ENCODE measurements at regions not wholly inside any gene's neighbourhood (a gene's known extent, or its start where the extent isn't known, plus 50 kb on each side); places are given as distances from the start of the nearest gene placed in this dataset.

DNA sequence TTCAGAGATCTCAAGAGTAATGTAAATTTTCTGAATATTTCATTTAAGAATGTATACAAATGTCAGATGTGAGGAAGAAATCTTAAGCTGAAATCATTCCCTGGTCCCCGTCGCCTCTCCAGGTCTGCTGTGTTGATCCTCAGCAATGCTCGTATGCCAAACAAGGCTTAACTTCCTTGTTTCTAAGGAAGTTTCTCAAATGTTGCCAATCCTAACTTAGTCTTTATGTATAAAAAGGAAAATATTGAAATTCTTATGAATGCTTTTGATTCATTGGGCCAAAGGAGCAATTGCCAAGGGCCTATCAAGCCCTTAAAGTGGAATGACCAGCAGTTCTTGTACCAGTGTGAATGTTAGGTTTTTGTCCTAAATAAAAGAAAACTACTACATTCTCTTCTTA, 507.7 kb upstream of the SEMA6D start:
- H3K4me1 Mint-ChIP-seq = no peaks in the 10 kb centered on the region
- peaks cover 0 to 1% of the 10 kb centered on the region in 2 donors for H3K27me3 Mint-ChIP-seq
- no peaks in the 10 kb centered on the region for H3K36me3 ChIP-seq (ENCODE audit: insufficient read depth, low read length)
- H3K4me3 ChIP-seq (ENCODE audit: low read length in 2 of 2) = no peak overlapping the region
- no peaks in the 10 kb centered on the region for H3K9me3 ChIP-seq (ENCODE audit: control insufficient read depth in 1 of 2, low read length in 2 of 2)
- no peaks in the 10 kb centered on the region for H3K27me3 ChIP-seq (ENCODE audit: insufficient read depth, low read length)
- H3K36me3 Mint-ChIP-seq = no peaks in the 10 kb centered on the region
- intact Hi-C loops (cut with micrococcal nuclease) = no loop called here
- no peak overlapping the region for H3K27ac Mint-ChIP-seq
- ChIA-PET POLR2A (ENCODE audit: partially characterized antibody) (no interaction called here), CTCF (ENCODE audit: partially characterized antibody) (no interaction called here)
- DNase-seq = no peak
- H3K9me3 Mint-ChIP-seq = peaks cover 0 to 3% (median 0%) of the 10 kb centered on the region in 8 donors
- H3K4me3 Mint-ChIP-seq = no peak overlapping the region
- H3K27ac ChIP-seq (ENCODE audit: low read depth, low read length) = no peak overlapping the region
- no peaks in the 10 kb centered on the region for H3K4me1 ChIP-seq (ENCODE audit: insufficient read depth, low read length)

DNA sequence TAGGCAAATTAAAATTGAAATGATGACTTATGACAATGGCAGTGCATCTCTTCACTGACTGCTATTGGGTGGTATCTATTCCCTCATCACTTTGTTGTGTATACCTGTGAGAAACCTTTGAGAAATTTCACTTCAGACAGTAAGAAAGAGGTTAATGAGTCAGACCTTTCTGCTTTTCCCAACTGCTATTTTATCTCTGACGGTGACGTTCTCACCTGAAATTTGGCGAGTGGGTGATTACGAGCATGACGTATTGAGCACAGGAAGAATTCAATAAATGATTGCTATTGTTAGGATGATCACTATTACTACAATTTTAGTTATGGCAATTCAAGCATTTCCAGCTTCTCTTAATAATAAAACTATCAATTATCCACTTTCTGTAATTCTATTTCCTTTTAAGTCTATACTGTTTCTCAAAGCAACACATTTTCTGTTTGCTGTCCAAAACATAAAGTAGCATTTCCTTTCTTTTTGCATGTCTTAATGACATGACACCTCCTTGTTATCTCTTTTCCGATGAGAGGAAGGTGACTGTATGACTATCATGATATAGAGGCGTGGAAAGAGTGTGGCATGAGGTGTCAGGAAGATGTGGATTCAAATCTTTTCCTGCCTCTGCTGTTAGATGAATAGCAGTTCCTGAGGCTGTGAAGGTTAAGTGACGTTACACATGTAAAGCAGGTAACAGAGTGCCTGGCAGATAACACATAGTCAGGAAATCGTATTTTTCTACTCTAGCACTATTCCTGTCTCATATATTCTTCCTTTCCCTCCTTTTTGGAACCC, 504.9 kb upstream of the SEMA6D start:
- no peak overlapping the region for H3K27ac ChIP-seq (ENCODE audit: low read depth, low read length)
- peaks cover 0 to 4% (median 0%) of the 10 kb centered on the region in 8 donors for H3K9me3 Mint-ChIP-seq
- ChIA-PET CTCF (ENCODE audit: partially characterized antibody) (no interaction called here), POLR2A (ENCODE audit: partially characterized antibody) (no interaction called here)
- H3K27me3 ChIP-seq (ENCODE audit: insufficient read depth, low read length) = no peaks in the 10 kb centered on the region
- peaks cover 0 to 1% of the 10 kb centered on the region in 2 donors for H3K27me3 Mint-ChIP-seq
- no peaks in the 10 kb centered on the region for H3K4me1 Mint-ChIP-seq
- H3K4me3 Mint-ChIP-seq = no peak overlapping the region
- no peak overlapping the region for H3K4me3 ChIP-seq (ENCODE audit: low read length in 2 of 2)
- H3K9me3 ChIP-seq (ENCODE audit: control insufficient read depth in 1 of 2, low read length in 2 of 2) = no peaks in the 10 kb centered on the region
- H3K4me1 ChIP-seq (ENCODE audit: insufficient read depth, low read length) = no peaks in the 10 kb centered on the region
- no peak for DNase-seq
- H3K36me3 ChIP-seq (ENCODE audit: insufficient read depth, low read length) = no peaks in the 10 kb centered on the region
- H3K27ac Mint-ChIP-seq = no peak overlapping the region
- H3K36me3 Mint-ChIP-seq = no peaks in the 10 kb centered on the region
- intact Hi-C loops (cut with micrococcal nuclease) = no loop called here

GRCh38 chr15:47213883-47214282, 503.4 kb upstream of the SEMA6D start:
- Histone ChIP-seq H3K4me1 (ENCODE audit: insufficient read depth, low read length) (no peaks in the 10 kb centered on the region), H3K27ac (ENCODE audit: low read depth, low read length) (no peak overlapping the region), H3K36me3 (ENCODE audit: insufficient read depth, low read length) (no peaks in the 10 kb centered on the region), H3K9me3 (ENCODE audit: control insufficient read depth in 1 of 2, low read length in 2 of 2) (no peaks in the 10 kb centered on the region), H3K4me3 (ENCODE audit: low read length in 2 of 2) (no peak overlapping the region), H3K27me3 (ENCODE audit: insufficient read depth, low read length) (no peaks in the 10 kb centered on the region)
- no peak for DNase-seq
- Mint-ChIP-seq H3K36me3 (no peaks in the 10 kb centered on the region), H3K9me3 (peaks cover 0 to 4% (median 1%) of the 10 kb centered on the region in 8 donors), H3K27ac (no peak overlapping the region), H3K27me3 (peaks cover 0 to 1% of the 10 kb centered on the region in 2 donors), H3K4me3 (no peak overlapping the region), H3K4me1 (no peaks in the 10 kb centered on the region)
- ChIA-PET POLR2A (ENCODE audit: partially characterized antibody) (no interaction called here), CTCF (ENCODE audit: partially characterized antibody) (no interaction called here)
- intact Hi-C loops (cut with micrococcal nuclease) = no loop called here

DNA sequence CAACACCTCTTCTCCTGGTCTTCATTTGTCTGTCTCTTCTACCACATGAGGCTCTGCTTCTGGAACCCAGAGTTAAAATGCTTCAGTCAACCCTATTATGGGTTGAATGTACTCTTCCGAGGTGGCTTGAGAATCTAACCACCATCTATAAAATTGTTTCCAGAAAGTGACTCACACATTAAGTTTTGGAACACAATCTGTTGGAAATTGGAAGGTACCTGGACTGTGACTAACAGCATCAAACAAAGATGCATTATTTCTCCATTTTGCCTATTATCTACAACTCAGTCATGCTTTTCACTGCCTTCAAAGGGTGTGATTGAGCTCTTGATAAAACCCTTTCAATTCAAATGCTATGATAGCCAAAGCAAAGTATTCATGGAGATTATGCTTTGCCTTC, 499.0 kb upstream of the SEMA6D start:
- H3K4me1 ChIP-seq (ENCODE audit: insufficient read depth, low read length) = no peaks in the 10 kb centered on the region
- H3K4me1 Mint-ChIP-seq = no peaks in the 10 kb centered on the region
- no peaks in the 10 kb centered on the region for H3K27me3 ChIP-seq (ENCODE audit: insufficient read depth, low read length)
- DNase-seq = no peak
- no peak overlapping the region for H3K4me3 ChIP-seq (ENCODE audit: low read length in 2 of 2)
- H3K27ac ChIP-seq (ENCODE audit: low read depth, low read length) = no peak overlapping the region
- no peaks in the 10 kb centered on the region for H3K36me3 Mint-ChIP-seq
- peaks cover 0 to 7% (median 0%) of the 10 kb centered on the region in 8 donors for H3K9me3 Mint-ChIP-seq
- intact Hi-C loops (cut with micrococcal nuclease) = no loop called here
- no peaks in the 10 kb centered on the region for H3K36me3 ChIP-seq (ENCODE audit: insufficient read depth, low read length)
- CTCF ChIA-PET (ENCODE audit: partially characterized antibody) = no interaction called here
- H3K9me3 ChIP-seq (ENCODE audit: control insufficient read depth in 1 of 2, low read length in 2 of 2) = no peaks in the 10 kb centered on the region
- H3K27ac Mint-ChIP-seq = no peak overlapping the region
- H3K27me3 Mint-ChIP-seq = no peaks in the 10 kb centered on the region
- POLR2A ChIA-PET (ENCODE audit: partially characterized antibody) = no interaction called here
- no peak overlapping the region for H3K4me3 Mint-ChIP-seq

DNA sequence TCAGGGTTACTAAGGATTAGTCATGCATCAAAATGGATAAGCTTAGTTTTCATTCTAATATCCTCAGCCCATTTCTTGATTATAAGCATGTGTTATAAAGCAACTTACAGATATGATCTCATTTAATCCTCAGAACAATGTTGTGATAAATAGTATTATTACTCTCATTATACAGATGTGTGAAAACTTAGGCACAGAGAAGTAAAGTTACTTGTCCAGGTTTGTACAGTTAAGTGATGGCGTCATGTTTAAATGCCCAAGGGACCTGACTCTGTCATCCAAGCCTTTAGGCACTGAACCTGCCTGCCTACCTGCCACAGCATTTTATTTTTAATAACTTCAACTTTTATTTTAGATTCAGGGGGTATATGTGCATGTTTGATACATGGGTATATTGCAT, 472.9 kb upstream of the SEMA6D start:
- CTCF ChIA-PET (ENCODE audit: partially characterized antibody) = no interaction called here
- DNase-seq = no peak
- no peaks in the 10 kb centered on the region for H3K4me1 Mint-ChIP-seq
- no peaks in the 10 kb centered on the region for H3K27me3 Mint-ChIP-seq
- H3K27ac Mint-ChIP-seq = no peak overlapping the region
- Histone ChIP-seq H3K4me1 (ENCODE audit: insufficient read depth, low read length) (no peaks in the 10 kb centered on the region), H3K4me3 (ENCODE audit: low read length in 2 of 2) (no peak overlapping the region), H3K36me3 (ENCODE audit: insufficient read depth, low read length) (no peaks in the 10 kb centered on the region), H3K9me3 (ENCODE audit: control insufficient read depth in 1 of 2, low read length in 2 of 2) (no peaks in the 10 kb centered on the region), H3K27ac (ENCODE audit: low read depth, low read length) (no peak overlapping the region), H3K27me3 (ENCODE audit: insufficient read depth, low read length) (no peaks in the 10 kb centered on the region)
- H3K9me3 Mint-ChIP-seq = peaks cover 0 to 6% (median 2%) of the 10 kb centered on the region in 8 donors
- no peak overlapping the region for H3K4me3 Mint-ChIP-seq
- intact Hi-C loops (cut with micrococcal nuclease) = no loop called here
- H3K36me3 Mint-ChIP-seq = no peaks in the 10 kb centered on the region
- POLR2A ChIA-PET (ENCODE audit: partially characterized antibody) = no interaction called here

- CTCF ChIA-PET (ENCODE audit: partially characterized antibody) = no interaction called here
- intact Hi-C loops (cut with micrococcal nuclease) = no loop called here
- Histone ChIP-seq H3K27me3 (ENCODE audit: insufficient read depth, low read length) (no peaks in the 10 kb centered on the region), H3K4me1 (ENCODE audit: insufficient read depth, low read length) (no peaks in the 10 kb centered on the region), H3K4me3 (ENCODE audit: low read length in 2 of 2) (no peak overlapping the region), H3K36me3 (ENCODE audit: insufficient read depth, low read length) (no peaks in the 10 kb centered on the region), H3K9me3 (ENCODE audit: control insufficient read depth in 1 of 2, low read length in 2 of 2) (no peaks in the 10 kb centered on the region), H3K27ac (ENCODE audit: low read depth, low read length) (no peak overlapping the region)
- no peak for DNase-seq
- Mint-ChIP-seq H3K36me3 (no peaks in the 10 kb centered on the region), H3K27ac (no peak overlapping the region), H3K9me3 (peaks cover 0 to 6% (median 1%) of the 10 kb centered on the region in 8 donors), H3K4me3 (no peak overlapping the region), H3K27me3 (no peaks in the 10 kb centered on the region), H3K4me1 (no peaks in the 10 kb centered on the region)
- POLR2A ChIA-PET (ENCODE audit: partially characterized antibody) = no interaction called here
These were observed 471.0 kb upstream of the SEMA6D start for GRCh38 chr15:47246317-47246716.

- no peaks in the 10 kb centered on the region for H3K36me3 ChIP-seq (ENCODE audit: insufficient read depth, low read length)
- Mint-ChIP-seq H3K4me1 (no peaks in the 10 kb centered on the region), H3K27ac (no peak overlapping the region), H3K27me3 (no peaks in the 10 kb centered on the region), H3K9me3 (peaks cover 4 to 25% (median 12%) of the 10 kb centered on the region in 8 donors), H3K36me3 (no peaks in the 10 kb centered on the region), H3K4me3 (no peak overlapping the region)
- intact Hi-C loops (cut with micrococcal nuclease) = no loop called here
- H3K4me3 ChIP-seq (ENCODE audit: low read length in 2 of 2) = no peak overlapping the region
- no peak overlapping the region for H3K27ac ChIP-seq (ENCODE audit: low read depth, low read length)
- no peaks in the 10 kb centered on the region for H3K9me3 ChIP-seq (ENCODE audit: control insufficient read depth in 1 of 2, low read length in 2 of 2)
- no peaks in the 10 kb centered on the region for H3K4me1 ChIP-seq (ENCODE audit: insufficient read depth, low read length)
- no peak for DNase-seq
- H3K27me3 ChIP-seq (ENCODE audit: insufficient read depth, low read length) = no peaks in the 10 kb centered on the region
- CTCF ChIA-PET (ENCODE audit: partially characterized antibody) = no interaction called here
- POLR2A ChIA-PET (ENCODE audit: partially characterized antibody) = no interaction called here
These were observed 458.8 kb upstream of the SEMA6D start for GRCh38 chr15:47258521-47258920.

GRCh38 chr15:47265686-47266085, 451.6 kb upstream of the SEMA6D start:
- no peak overlapping the region for H3K4me3 Mint-ChIP-seq
- DNase-seq = no peak
- Histone ChIP-seq H3K36me3 (ENCODE audit: insufficient read depth, low read length) (no peaks in the 10 kb centered on the region), H3K4me1 (ENCODE audit: insufficient read depth, low read length) (no peaks in the 10 kb centered on the region), H3K27ac (ENCODE audit: low read depth, low read length) (no peak overlapping the region), H3K9me3 (ENCODE audit: control insufficient read depth in 1 of 2, low read length in 2 of 2) (no peaks in the 10 kb centered on the region), H3K27me3 (ENCODE audit: insufficient read depth, low read length) (no peaks in the 10 kb centered on the region), H3K4me3 (ENCODE audit: low read length in 2 of 2) (no peak overlapping the region)
- intact Hi-C loops (cut with micrococcal nuclease) = no loop called here
- peaks cover 2 to 14% (median 7%) of the 10 kb centered on the region in 8 donors for H3K9me3 Mint-ChIP-seq
- no peak overlapping the region for H3K27ac Mint-ChIP-seq
- no peaks in the 10 kb centered on the region for H3K36me3 Mint-ChIP-seq
- ChIA-PET CTCF (ENCODE audit: partially characterized antibody) (no interaction called here), POLR2A (ENCODE audit: partially characterized antibody) (no interaction called here)
- no peaks in the 10 kb centered on the region for H3K27me3 Mint-ChIP-seq
- no peaks in the 10 kb centered on the region for H3K4me1 Mint-ChIP-seq
